Panc1 (cell line): ENCODE measurements at regions not wholly inside any gene's neighbourhood (a gene's known extent, or its start where the extent isn't known, plus 50 kb on each side); places are given as distances from the start of the nearest gene placed in this dataset.

ENCODE experiments used
- ATAC-seq: fragments of 200-7000 bp; cut with Tn5 transposase; 2 replicates; pipeline ENCODE4 v1.9.1; 2020; ENCODE audit warnings: mild to moderate bottlenecking, moderate library complexity
- BruUV-seq: library from RNA; stranded (reverse); fragments of 400-500 nt; replicated peaks from 2 replicates; lab custom pipeline; 2021; lab: Mats Ljungman, UMichigan
- CTCF ChIA-PET: fragments of 300-600 bp; sonication (Branson Sonifier 250); formaldehyde crosslinking; loops from one replicate; lab custom pipeline; 2022; ENCODE audit warnings: antibody characterized with exemption; lab: Charles Lee
- POLR2A ChIA-PET: fragments of 300-600 bp; sonication (Branson Sonifier 250); formaldehyde crosslinking; loops from one replicate; lab custom pipeline; 2022; ENCODE audit warnings: antibody characterized with exemption; lab: Charles Lee
- DNase-seq: peaks from one replicate; pipeline ENCODE4 v3.0.0-alpha.2; 2010; ENCODE audit warnings: low read depth, low spot score
- H3K27ac ChIP-seq: 2 replicates; pipeline ENCODE4 v1.5.1; 2011; ENCODE audit warnings: mild to moderate bottlenecking, low read length, inconsistent platforms
- H3K27me3 ChIP-seq: fragments of 200-500 bp; sonication (Bioruptor generic); 2 replicates; pipeline ENCODE4 v1.6.0; 2014; ENCODE audit warnings: low read length, inconsistent platforms; ENCODE audit not compliant: control insufficient read depth, insufficient read depth
- H3K36me3 ChIP-seq: fragments of 200-500 bp; sonication (Bioruptor generic); 2 replicates; pipeline ENCODE4 v1.5.1; 2014; ENCODE audit warnings: inconsistent platforms, mild to moderate bottlenecking, low read length, moderate library complexity; ENCODE audit not compliant: control insufficient read depth, insufficient read depth
- H3K4me1 ChIP-seq: 2 replicates; pipeline ENCODE4 v1.5.1; 2011; ENCODE audit warnings: inconsistent platforms, mild to moderate bottlenecking, low read length, moderate library complexity; ENCODE audit not compliant: control insufficient read depth, insufficient read depth
- H3K4me3 ChIP-seq, 2 experiments: 2 replicates each; pipeline ENCODE4 v1.5.1; 2011 to 2012; ENCODE audit warnings: low read depth in 2 of 2, low read length in 2 of 2, mild to moderate bottlenecking in 2 of 2, inconsistent platforms in 1 of 2, moderate library complexity in 1 of 2
- H3K9me3 ChIP-seq: fragments of 200-500 bp; sonication (Bioruptor generic); 2 replicates; pipeline ENCODE4 v1.5.1; 2014; ENCODE audit warnings: low read depth, mild to moderate bottlenecking, inconsistent platforms, low read length, moderate library complexity; ENCODE audit not compliant: control insufficient read depth, insufficient read depth
- POLR2AphosphoS5 ChIP-seq: IDR thresholded peaks from 2 replicates; pipeline ENCODE4 v1.6.1; 2012; ENCODE audit warnings: mild to moderate bottlenecking, low read depth, low read length, moderate library complexity
- SIN3A ChIP-seq: IDR thresholded peaks from 2 replicates; pipeline ENCODE4 v1.6.1; 2012; ENCODE audit warnings: low read depth, mild to moderate bottlenecking, low read length, moderate library complexity, borderline replicate concordance; ENCODE audit not compliant: insufficient read depth
- TCF7L2 ChIP-seq: IDR thresholded peaks from 2 replicates; pipeline ENCODE4 v1.6.1; 2011; ENCODE audit warnings: mild to moderate bottlenecking, low read depth, low read length, inconsistent platforms
- in situ Hi-C: cut with HindIII; loops from 2 replicates; pipeline ENCODE4 v1.10.0; 2016; ENCODE audit warnings: low sequenced_read_pairs, low pct_unique_long_range_greater_than_20kb
- intact Hi-C: fragments of 100-400 bp; cut with micrococcal nuclease; formaldehyde crosslinking; loops from one replicate; pipeline ENCODE4 v1.10.0; 2022; ENCODE audit not compliant: unreplicated experiment
- TF ChIP-seq, protein P1 (sequence below), 2 experiments: IDR thresholded peaks; 2 replicates each; pipeline ENCODE4 v1.6.1; 2011 to 2012; ENCODE audit warnings: low read depth in 2 of 2, control low read depth in 1 of 2, low read length in 1 of 2, mild to moderate bottlenecking in 1 of 2, moderate library complexity in 1 of 2; ENCODE audit not compliant: insufficient read depth in 1 of 2
- TF ChIP-seq, protein P2 (sequence below): fragments of 450-650 bp; IDR thresholded peaks from 2 replicates; pipeline ENCODE4 v1.5.1; 2017; ENCODE audit warnings: mild to moderate bottlenecking

DNA sequence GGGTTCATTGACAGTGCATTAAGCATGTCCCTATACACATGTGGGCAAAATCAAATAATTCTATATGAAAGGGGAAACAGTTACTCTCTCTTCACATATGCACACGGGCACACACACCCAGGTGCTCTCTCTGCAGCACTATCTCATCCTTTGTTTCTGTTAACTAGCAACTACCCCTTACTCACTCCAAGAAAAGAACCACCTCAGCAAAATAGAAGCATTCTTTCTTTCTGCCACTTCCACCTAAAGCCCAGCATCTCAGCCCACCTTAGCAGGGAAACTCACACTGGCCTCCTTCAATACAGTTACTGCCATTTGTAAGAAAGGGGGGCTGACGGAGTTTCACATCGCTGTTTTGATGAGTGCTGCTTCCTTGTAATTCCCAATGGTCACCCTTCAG is 216.3 kb upstream of the ID2 start:
- in situ Hi-C loops = no loop called here
- no peak overlapping the region for H3K4me3 ChIP-seq
- no peak for DNase-seq
- no TSS peak for BruUV-seq
- TF ChIP-seq, protein P1, sequence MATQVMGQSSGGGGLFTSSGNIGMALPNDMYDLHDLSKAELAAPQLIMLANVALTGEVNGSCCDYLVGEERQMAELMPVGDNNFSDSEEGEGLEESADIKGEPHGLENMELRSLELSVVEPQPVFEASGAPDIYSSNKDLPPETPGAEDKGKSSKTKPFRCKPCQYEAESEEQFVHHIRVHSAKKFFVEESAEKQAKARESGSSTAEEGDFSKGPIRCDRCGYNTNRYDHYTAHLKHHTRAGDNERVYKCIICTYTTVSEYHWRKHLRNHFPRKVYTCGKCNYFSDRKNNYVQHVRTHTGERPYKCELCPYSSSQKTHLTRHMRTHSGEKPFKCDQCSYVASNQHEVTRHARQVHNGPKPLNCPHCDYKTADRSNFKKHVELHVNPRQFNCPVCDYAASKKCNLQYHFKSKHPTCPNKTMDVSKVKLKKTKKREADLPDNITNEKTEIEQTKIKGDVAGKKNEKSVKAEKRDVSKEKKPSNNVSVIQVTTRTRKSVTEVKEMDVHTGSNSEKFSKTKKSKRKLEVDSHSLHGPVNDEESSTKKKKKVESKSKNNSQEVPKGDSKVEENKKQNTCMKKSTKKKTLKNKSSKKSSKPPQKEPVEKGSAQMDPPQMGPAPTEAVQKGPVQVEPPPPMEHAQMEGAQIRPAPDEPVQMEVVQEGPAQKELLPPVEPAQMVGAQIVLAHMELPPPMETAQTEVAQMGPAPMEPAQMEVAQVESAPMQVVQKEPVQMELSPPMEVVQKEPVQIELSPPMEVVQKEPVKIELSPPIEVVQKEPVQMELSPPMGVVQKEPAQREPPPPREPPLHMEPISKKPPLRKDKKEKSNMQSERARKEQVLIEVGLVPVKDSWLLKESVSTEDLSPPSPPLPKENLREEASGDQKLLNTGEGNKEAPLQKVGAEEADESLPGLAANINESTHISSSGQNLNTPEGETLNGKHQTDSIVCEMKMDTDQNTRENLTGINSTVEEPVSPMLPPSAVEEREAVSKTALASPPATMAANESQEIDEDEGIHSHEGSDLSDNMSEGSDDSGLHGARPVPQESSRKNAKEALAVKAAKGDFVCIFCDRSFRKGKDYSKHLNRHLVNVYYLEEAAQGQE (IDR thresholded peaks at IDR 0.05; ENCODE audit: insufficient read depth in 1 of 2, low read depth in 2 of 2, low read length in 1 of 2) = no peak
- no peaks in the 10 kb centered on the region for H3K36me3 ChIP-seq
- ATAC-seq = no peak
- H3K4me1 ChIP-seq = no peaks in the 10 kb centered on the region
- H3K9me3 ChIP-seq = no peaks in the 10 kb centered on the region
- intact Hi-C loops = no loop called here
- H3K27ac ChIP-seq = no peak overlapping the region
- CTCF ChIA-PET = no interaction called here
- POLR2A ChIA-PET = no interaction called here
- H3K27me3 ChIP-seq = no peaks in the 10 kb centered on the region

DNA sequence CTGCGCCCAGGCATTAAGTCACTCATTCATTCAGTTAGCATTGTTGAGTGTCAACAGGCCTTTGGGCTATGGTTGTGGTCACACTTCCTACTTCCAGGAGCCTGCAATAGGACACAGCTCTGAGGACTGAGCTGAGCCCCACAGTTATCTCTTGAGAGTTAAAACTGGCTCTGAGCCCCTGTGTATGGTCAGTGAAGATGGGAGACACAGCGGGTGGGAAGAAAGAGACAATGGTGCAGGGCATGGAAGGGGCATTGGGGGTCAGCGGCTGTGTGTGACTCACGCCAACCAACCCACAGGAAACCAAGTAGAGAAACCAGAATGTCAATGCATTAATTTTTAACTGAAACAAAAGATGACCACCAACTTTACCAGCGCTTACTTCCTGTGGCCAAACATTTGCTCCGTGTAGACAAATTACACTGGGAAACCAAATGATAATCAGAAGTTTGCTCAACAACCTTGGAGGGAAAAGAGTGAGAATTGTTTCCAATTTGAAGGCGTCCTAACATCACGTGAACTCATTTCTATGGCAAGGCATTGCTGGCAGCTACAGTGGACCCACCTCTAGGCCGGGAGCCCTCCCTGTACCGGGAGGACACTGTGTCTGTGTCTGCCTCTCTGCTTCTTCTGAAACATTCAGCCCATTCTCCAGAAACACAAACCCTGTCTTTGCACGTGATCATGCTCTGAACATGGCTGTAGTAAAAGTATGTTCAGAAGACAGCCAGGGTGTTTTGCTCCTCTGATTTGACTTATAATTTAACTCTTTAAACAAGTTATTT is 212.0 kb upstream of the ID2 start:
- Histone ChIP-seq H3K4me1 (no peaks in the 10 kb centered on the region), H3K27me3 (no peaks in the 10 kb centered on the region), H3K4me3 (no peak overlapping the region), H3K27ac (no peak overlapping the region), H3K9me3 (no peaks in the 10 kb centered on the region), H3K36me3 (no peaks in the 10 kb centered on the region)
- no peak for DNase-seq
- in situ Hi-C loops (no loop called here), intact Hi-C loops (no loop called here)
- CTCF ChIA-PET = interaction anchor here (0.6 kb wide), 1 partner anchor 70 kb away, joined by 11 read pairs; no protein-coding TSS in a partner anchor
- POLR2A ChIA-PET = no interaction called here
- ATAC-seq = no peak
- TF ChIP-seq SIN3A = no peak
- no peak for TF ChIP-seq TCF7L2
- TF ChIP-seq, protein P2, sequence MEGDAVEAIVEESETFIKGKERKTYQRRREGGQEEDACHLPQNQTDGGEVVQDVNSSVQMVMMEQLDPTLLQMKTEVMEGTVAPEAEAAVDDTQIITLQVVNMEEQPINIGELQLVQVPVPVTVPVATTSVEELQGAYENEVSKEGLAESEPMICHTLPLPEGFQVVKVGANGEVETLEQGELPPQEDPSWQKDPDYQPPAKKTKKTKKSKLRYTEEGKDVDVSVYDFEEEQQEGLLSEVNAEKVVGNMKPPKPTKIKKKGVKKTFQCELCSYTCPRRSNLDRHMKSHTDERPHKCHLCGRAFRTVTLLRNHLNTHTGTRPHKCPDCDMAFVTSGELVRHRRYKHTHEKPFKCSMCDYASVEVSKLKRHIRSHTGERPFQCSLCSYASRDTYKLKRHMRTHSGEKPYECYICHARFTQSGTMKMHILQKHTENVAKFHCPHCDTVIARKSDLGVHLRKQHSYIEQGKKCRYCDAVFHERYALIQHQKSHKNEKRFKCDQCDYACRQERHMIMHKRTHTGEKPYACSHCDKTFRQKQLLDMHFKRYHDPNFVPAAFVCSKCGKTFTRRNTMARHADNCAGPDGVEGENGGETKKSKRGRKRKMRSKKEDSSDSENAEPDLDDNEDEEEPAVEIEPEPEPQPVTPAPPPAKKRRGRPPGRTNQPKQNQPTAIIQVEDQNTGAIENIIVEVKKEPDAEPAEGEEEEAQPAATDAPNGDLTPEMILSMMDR = no peak
- no peak for TF ChIP-seq POLR2AphosphoS5
- TF ChIP-seq, protein P1 (IDR thresholded peaks at IDR 0.05; ENCODE audit: insufficient read depth in 1 of 2, low read depth in 2 of 2, low read length in 1 of 2) = no peak
- no TSS peak for BruUV-seq
